Peyer's patch (tissue), 4 donors: ENCODE measurements at regions not wholly inside any gene's neighbourhood (a gene's known extent, or its start where the extent isn't known, plus 50 kb on each side); places are given as distances from the start of the nearest gene placed in this dataset.

Experiments used
- POLR2A ChIP-seq, 2 donors: fragments of 450-650 bp; IDR thresholded peaks; one replicate each; pipeline ENCODE4 v1.5.1; 2017; ENCODE audit warnings: antibody characterized with exemption in 2 of 2, mild to moderate bottlenecking in 2 of 2, moderate library complexity in 2 of 2
- TF ChIP-seq, protein P1 (sequence below), 6 experiments: fragments of 450-650 bp in 4 of 6; fragments of 200-600 bp in 2 of 6; sonication (generic) in 1 of 6; IDR thresholded peaks; one replicate each; pipeline ENCODE4 v1.5.1; 2017 to 2019; ENCODE audit warnings: antibody characterized with exemption in 6 of 6, mild to moderate bottlenecking in 3 of 6, moderate library complexity in 1 of 6

DNA sequence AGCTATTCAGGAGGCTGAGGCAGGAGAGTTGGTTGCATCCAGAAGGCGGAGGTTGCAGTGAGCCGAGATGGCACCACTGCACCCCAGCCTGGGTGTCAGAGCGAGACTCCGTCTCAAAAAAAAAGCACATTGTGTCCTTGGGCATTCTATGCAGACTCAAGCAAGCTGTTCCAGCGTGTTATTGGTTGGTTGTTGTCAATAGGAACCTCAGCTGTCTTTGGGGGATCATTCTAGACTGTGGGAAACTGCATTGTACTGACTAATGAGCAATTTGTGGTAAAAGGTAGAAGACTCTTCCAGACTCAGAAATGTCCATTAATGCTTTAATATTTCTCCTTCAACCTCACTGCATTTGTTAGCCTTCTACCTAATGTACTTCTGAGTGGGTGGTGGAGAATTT lies 379.5 kb upstream of the GRAMD2B start:
- no peak for TF ChIP-seq POLR2A (IDR thresholded peaks at IDR 0.05)
- TF ChIP-seq, protein P1, sequence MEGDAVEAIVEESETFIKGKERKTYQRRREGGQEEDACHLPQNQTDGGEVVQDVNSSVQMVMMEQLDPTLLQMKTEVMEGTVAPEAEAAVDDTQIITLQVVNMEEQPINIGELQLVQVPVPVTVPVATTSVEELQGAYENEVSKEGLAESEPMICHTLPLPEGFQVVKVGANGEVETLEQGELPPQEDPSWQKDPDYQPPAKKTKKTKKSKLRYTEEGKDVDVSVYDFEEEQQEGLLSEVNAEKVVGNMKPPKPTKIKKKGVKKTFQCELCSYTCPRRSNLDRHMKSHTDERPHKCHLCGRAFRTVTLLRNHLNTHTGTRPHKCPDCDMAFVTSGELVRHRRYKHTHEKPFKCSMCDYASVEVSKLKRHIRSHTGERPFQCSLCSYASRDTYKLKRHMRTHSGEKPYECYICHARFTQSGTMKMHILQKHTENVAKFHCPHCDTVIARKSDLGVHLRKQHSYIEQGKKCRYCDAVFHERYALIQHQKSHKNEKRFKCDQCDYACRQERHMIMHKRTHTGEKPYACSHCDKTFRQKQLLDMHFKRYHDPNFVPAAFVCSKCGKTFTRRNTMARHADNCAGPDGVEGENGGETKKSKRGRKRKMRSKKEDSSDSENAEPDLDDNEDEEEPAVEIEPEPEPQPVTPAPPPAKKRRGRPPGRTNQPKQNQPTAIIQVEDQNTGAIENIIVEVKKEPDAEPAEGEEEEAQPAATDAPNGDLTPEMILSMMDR (IDR thresholded peaks at IDR 0.05), result no peak
